HEK293 (cell line): ENCODE measurements at regions not wholly inside any gene's neighbourhood (a gene's known extent, or its start where the extent isn't known, plus 50 kb on each side); places are given as distances from the start of the nearest gene placed in this dataset.

Source experiments
- CTCF ChIP-seq: fragments of 450-650 bp; formaldehyde crosslinking; IDR thresholded peaks from 2 replicates; pipeline ENCODE4 v1.5.1; 2016; ENCODE audit warnings: missing biosample characterization, missing genetic modification characterization
- RBAK ChIP-seq: fragments of 450-650 bp; formaldehyde crosslinking; IDR thresholded peaks from 2 replicates; pipeline ENCODE4 v1.5.1; 2016; ENCODE audit warnings: missing biosample characterization, missing genetic modification characterization
- TCF7L2 ChIP-seq: IDR thresholded peaks from 2 replicates; pipeline ENCODE4 v1.6.1; 2011; ENCODE audit warnings: low read depth, mild to moderate bottlenecking, inconsistent platforms, low read length, moderate library complexity, borderline replicate concordance
- YY1 ChIP-seq: fragments of 450-650 bp; formaldehyde crosslinking; IDR thresholded peaks from 2 replicates; pipeline ENCODE4 v1.5.1; 2018; ENCODE audit warnings: missing biosample characterization, missing genetic modification characterization
- ZBTB21 ChIP-seq: fragments of 450-650 bp; formaldehyde crosslinking; IDR thresholded peaks from 2 replicates; pipeline ENCODE4 v1.5.1; 2017; ENCODE audit warnings: missing biosample characterization, missing genetic modification characterization
- ZNF121 ChIP-seq: fragments of 450-650 bp; formaldehyde crosslinking; IDR thresholded peaks from 2 replicates; pipeline ENCODE4 v1.5.1; 2016; ENCODE audit warnings: missing biosample characterization, missing genetic modification characterization
- ZNF280C ChIP-seq: fragments of 450-650 bp; formaldehyde crosslinking; IDR thresholded peaks from 2 replicates; pipeline ENCODE4 v1.5.1; 2016; ENCODE audit warnings: missing biosample characterization, missing genetic modification characterization
- ZNF777 ChIP-seq: fragments of 450-650 bp; formaldehyde crosslinking; IDR thresholded peaks from 2 replicates; pipeline ENCODE4 v1.5.1; 2017; ENCODE audit warnings: missing biosample characterization, missing genetic modification characterization, borderline replicate concordance

- TF ChIP-seq ZBTB21, result no peak
- TF ChIP-seq ZNF280C, result no peak
- TF ChIP-seq CTCF (tag by site-specific recombination), result no peak
- no peak for TF ChIP-seq YY1 (tag by site-specific recombination)
- TF ChIP-seq ZNF777 (tag by site-specific recombination), result no peak
- no peak for TF ChIP-seq ZNF121 (tag by site-specific recombination)
- TF ChIP-seq TCF7L2, result no peak
- no peak for TF ChIP-seq RBAK
Measured at GRCh38 chr15:70315431-70315830, 217.7 kb upstream of the TLE3 start.
